H1 (cell line): ENCODE measurements at regions not wholly inside any gene's neighbourhood (a gene's known extent, or its start where the extent isn't known, plus 50 kb on each side); places are given as distances from the start of the nearest gene placed in this dataset.

Source experiments
- CBX5 ChIP-seq: fragments of 300-800, 300-1000 bp; sonication (generic); IDR thresholded peaks from 2 replicates; pipeline ENCODE4 v1.7.1; 2016; ENCODE audit warnings: antibody characterized with exemption, low read length, low read depth
- NRF1 ChIP-seq: IDR thresholded peaks from 2 replicates; pipeline ENCODE4 v1.6.1; 2011; ENCODE audit warnings: mild to moderate bottlenecking, low read depth, low read length, improper control_type of control experiment

DNA sequence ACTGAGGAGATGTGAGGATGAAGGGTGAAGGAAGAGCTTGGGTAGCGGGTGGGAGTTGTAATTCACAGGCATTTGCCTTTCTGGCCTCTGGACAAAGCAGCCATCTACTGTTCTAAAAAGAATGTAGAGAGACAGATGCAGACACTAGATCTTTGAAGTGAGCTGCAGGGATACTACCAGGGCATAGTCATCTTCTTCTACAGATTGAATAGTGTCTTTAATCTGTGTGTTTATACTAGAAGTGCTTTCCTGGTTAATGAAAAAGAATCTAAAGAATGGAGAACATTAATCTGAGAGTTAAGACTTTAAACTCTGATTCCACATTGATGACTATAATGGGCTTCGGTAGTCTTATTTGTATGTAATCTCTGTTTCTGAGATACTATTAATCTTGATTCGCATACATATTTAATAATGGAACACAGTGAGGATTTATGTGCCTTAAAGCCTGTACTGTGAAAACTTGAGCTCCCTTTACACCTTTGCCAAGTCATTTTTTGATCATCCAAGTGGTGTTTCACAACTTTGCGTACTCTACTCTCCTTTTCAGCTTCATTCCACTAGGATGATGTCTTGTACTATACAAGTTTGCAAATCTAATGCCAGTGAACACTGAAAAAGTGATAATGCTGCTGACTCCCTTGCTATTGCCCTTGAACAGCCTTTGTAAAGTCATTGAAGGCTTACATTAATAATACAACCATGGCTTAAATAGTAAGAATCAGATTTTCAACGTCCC lies 2199.4 kb upstream of the PCDH20 start:
- TF ChIP-seq NRF1 (no peak), CBX5 (no peak)
